Brain microvascular endothelial cell (primary cell): ENCODE measurements at regions not wholly inside any gene's neighbourhood (a gene's known extent, or its start where the extent isn't known, plus 50 kb on each side); places are given as distances from the start of the nearest gene placed in this dataset.

ENCODE experiments used
- DNase-seq: peaks from one replicate; pipeline ENCODE4 v3.0.0-alpha.2; 2020
- H3K27ac ChIP-seq: fragments of 250-450 bp; sonication (Bioruptor Pico); 2 replicates; pipeline ENCODE4 v1.5.1; 2020; ENCODE audit warnings: mild to moderate bottlenecking, moderate library complexity
- H3K27me3 ChIP-seq: fragments of 250-450 bp; sonication (Bioruptor Pico); replicated peaks from 2 replicates; pipeline ENCODE4 v1.5.1; 2020; ENCODE audit warnings: mild to moderate bottlenecking
- H3K36me3 ChIP-seq: fragments of 250-450 bp; sonication (Bioruptor Pico); replicated peaks from 2 replicates; pipeline ENCODE4 v1.5.1; 2020; ENCODE audit warnings: mild to moderate bottlenecking
- H3K4me3 ChIP-seq: 2 replicates; pipeline ENCODE4 v1.5.1; 2011; ENCODE audit warnings: low read depth, mild to moderate bottlenecking, control low read depth, low read length, moderate library complexity
- CTCF ChIP-seq: IDR thresholded peaks from 2 replicates; pipeline ENCODE4 v1.5.1; 2011; ENCODE audit warnings: low read depth, mild to moderate bottlenecking, moderate library complexity, low read length, control low read depth, inconsistent platforms; ENCODE audit errors: missing control alignments
- in situ Hi-C: cut with HindIII; loops from 2 replicates; pipeline ENCODE4 v1.10.0; 2017; ENCODE audit warnings: low sequenced_read_pairs, low pct_ligation_motif_present

GRCh38 chr1:82972841-82973553 is 1025.9 kb downstream of the TTLL7 start:
- Histone ChIP-seq H3K36me3 (no peaks in the 10 kb centered on the region), H3K27ac (no peak overlapping the region), H3K4me3 (no peak overlapping the region), H3K27me3 (no peaks in the 10 kb centered on the region)
- TF ChIP-seq CTCF: no peak
- DNase-seq: no peak
- in situ Hi-C loops: no loop called here

GRCh38 chr1:82969340-82969739 is 1029.6 kb downstream of the TTLL7 start:
- no peak overlapping the region for H3K27ac ChIP-seq
- no peaks in the 10 kb centered on the region for H3K27me3 ChIP-seq
- no peaks in the 10 kb centered on the region for H3K36me3 ChIP-seq
- no peak overlapping the region for H3K4me3 ChIP-seq
- no peak for DNase-seq
- in situ Hi-C loops: no loop called here
- TF ChIP-seq CTCF: no peak

- in situ Hi-C loops: no loop called here
- H3K4me3 ChIP-seq: no peak overlapping the region
- no peak for DNase-seq
- no peaks in the 10 kb centered on the region for H3K27me3 ChIP-seq
- H3K36me3 ChIP-seq: no peaks in the 10 kb centered on the region
- TF ChIP-seq CTCF: no peak
- no peak overlapping the region for H3K27ac ChIP-seq
Observed at GRCh38 chr1:82962658-82963057, 1036.3 kb downstream of the TTLL7 start.

- in situ Hi-C loops: no loop called here
- no peak for DNase-seq
- Histone ChIP-seq H3K27me3 (no peaks in the 10 kb centered on the region), H3K36me3 (no peaks in the 10 kb centered on the region), H3K4me3 (no peak overlapping the region), H3K27ac (no peak overlapping the region)
- TF ChIP-seq CTCF: no peak
Observed at GRCh38 chr1:82950606-82951200, 1048.2 kb downstream of the TTLL7 start.

GRCh38 chr1:82948386-82948785 is 1050.5 kb downstream of the TTLL7 start:
- Histone ChIP-seq H3K36me3 (no peaks in the 10 kb centered on the region), H3K4me3 (no peak overlapping the region), H3K27me3 (no peaks in the 10 kb centered on the region), H3K27ac (no peak overlapping the region)
- no peak for TF ChIP-seq CTCF
- no peak for DNase-seq
- in situ Hi-C loops: no loop called here
